BE2C (cell line): ENCODE measurements at regions not wholly inside any gene's neighbourhood (a gene's known extent, or its start where the extent isn't known, plus 50 kb on each side); places are given as distances from the start of the nearest gene placed in this dataset.
"Not testable (repeated sequence)": the region's sequence is repeated elsewhere in the genome, so short reads cannot be mapped to it uniquely, and the experiment has no call there.

Experiments used
- DNase-seq: peaks from one replicate; pipeline ENCODE4 v3.0.0-alpha.2; 2020
- H3K27me3 ChIP-seq: fragments of 250-450 bp; sonication (Bioruptor Pico); 2 replicates; pipeline ENCODE4 v1.5.1; 2020; ENCODE audit warnings: mild to moderate bottlenecking
- H3K36me3 ChIP-seq: fragments of 250-450 bp; sonication (Bioruptor Pico); 2 replicates; pipeline ENCODE4 v1.5.1; 2020; ENCODE audit warnings: mild to moderate bottlenecking
- H3K4me1 ChIP-seq: fragments of 250-450 bp; sonication (Bioruptor Pico); 2 replicates; pipeline ENCODE4 v1.5.1; 2020
- H3K4me3 ChIP-seq: 2 replicates; pipeline ENCODE4 v1.5.1; 2011; ENCODE audit warnings: low read depth, low read length
- H3K9me3 ChIP-seq: fragments of 250-450 bp; sonication (Bioruptor Pico); 2 replicates; pipeline ENCODE4 v1.5.1; 2020
- TF ChIP-seq, protein P1 (sequence below): IDR thresholded peaks from 2 replicates; pipeline ENCODE4 v1.5.1; 2012; ENCODE audit warnings: mild to moderate bottlenecking, low read depth, low read length

DNA sequence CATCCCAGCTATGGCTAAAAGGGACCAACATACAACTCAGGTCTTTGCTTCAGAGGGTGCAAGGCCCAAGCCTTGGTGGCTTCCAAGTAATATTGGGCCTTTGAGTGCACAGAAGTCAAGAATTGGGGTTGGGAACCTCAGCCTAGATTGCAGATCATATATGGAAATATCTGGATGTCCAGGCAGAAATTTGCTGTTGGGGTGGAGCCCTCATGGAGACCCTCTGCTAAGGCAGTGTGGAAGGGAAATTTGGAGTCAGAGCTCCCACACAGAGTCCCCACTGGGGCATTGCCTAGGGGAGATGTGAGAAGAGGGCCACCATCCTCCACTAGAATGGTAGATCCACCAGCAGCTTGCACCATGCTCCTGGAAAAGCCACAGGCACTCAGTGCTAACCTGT, 123.5 kb downstream of the PRL start:
- TF ChIP-seq, protein P1, sequence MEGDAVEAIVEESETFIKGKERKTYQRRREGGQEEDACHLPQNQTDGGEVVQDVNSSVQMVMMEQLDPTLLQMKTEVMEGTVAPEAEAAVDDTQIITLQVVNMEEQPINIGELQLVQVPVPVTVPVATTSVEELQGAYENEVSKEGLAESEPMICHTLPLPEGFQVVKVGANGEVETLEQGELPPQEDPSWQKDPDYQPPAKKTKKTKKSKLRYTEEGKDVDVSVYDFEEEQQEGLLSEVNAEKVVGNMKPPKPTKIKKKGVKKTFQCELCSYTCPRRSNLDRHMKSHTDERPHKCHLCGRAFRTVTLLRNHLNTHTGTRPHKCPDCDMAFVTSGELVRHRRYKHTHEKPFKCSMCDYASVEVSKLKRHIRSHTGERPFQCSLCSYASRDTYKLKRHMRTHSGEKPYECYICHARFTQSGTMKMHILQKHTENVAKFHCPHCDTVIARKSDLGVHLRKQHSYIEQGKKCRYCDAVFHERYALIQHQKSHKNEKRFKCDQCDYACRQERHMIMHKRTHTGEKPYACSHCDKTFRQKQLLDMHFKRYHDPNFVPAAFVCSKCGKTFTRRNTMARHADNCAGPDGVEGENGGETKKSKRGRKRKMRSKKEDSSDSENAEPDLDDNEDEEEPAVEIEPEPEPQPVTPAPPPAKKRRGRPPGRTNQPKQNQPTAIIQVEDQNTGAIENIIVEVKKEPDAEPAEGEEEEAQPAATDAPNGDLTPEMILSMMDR, result no peak
- Histone ChIP-seq H3K27me3 (no peaks in the 10 kb centered on the region), H3K4me3 (no peak overlapping the region), H3K36me3 (no peaks in the 10 kb centered on the region), H3K9me3 (peaks cover 5% of the 10 kb centered on the region; the same call in 1 of the 2 replicates), H3K4me1 (no peaks in the 10 kb centered on the region)
- DNase-seq, result no peak

DNA sequence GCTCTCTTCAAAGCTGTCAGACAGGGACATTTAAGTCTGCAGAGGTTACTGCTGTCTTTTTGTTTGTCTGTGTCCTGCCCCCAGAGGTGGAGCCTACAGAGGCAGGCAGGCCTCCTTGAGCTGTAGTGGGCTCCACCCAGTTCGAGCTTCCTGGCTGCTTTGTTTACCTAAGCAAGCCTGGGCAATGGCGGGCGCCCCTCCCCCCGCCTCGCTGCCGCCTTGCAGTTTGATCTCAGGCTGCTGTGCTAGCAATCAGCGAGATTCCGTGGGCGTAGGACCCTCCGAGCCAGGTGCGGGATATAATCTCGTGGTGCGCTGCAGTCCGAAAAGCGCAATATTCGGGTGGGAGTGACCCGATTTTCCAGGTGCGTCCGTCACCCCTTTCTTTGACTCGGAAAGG, 116.6 kb downstream of the PRL start:
- H3K27me3 ChIP-seq, H3K36me3 ChIP-seq, H3K9me3 ChIP-seq, H3K4me3 ChIP-seq, H3K4me1 ChIP-seq, DNase-seq: not testable (repeated sequence)

GRCh38 chr6:22184371-22184770, 112.5 kb downstream of the PRL start:
- TF ChIP-seq, protein P1, result no peak
- H3K36me3 ChIP-seq, result no peaks in the 10 kb centered on the region
- H3K27me3 ChIP-seq, result no peaks in the 10 kb centered on the region
- H3K4me3 ChIP-seq, result no peak overlapping the region
- H3K4me1 ChIP-seq, result no peaks in the 10 kb centered on the region
- no peaks in the 10 kb centered on the region; the same call in 1 of the 2 replicates for H3K9me3 ChIP-seq
- no peak for DNase-seq

DNA sequence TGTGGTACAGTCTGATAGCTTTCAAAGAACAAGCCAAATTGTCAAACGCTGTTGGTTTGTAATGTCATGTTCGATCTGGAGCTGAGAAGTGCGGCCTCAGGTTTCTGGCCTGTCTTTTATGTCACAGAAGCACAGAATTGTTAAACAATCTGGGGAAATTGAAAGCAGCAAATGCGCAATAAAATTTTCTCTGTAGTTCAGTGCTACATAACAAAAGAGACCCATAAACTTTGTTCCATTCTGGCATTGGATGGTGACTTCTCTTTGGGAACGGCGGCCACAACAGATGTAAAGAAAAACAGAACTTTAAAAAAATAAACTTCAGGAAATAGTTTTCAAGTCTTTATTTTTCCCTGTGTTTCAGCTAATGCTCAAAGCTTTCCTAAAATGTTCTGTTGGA, 106.9 kb downstream of the PRL start:
- H3K36me3 ChIP-seq, result no peaks in the 10 kb centered on the region
- TF ChIP-seq, protein P1, result no peak
- no peaks in the 10 kb centered on the region for H3K27me3 ChIP-seq
- DNase-seq, result no peak
- no peaks in the 10 kb centered on the region; the same call in 1 of the 2 replicates for H3K9me3 ChIP-seq
- no peak overlapping the region for H3K4me3 ChIP-seq
- H3K4me1 ChIP-seq, result no peaks in the 10 kb centered on the region; the same call in 1 of the 2 replicates

DNA sequence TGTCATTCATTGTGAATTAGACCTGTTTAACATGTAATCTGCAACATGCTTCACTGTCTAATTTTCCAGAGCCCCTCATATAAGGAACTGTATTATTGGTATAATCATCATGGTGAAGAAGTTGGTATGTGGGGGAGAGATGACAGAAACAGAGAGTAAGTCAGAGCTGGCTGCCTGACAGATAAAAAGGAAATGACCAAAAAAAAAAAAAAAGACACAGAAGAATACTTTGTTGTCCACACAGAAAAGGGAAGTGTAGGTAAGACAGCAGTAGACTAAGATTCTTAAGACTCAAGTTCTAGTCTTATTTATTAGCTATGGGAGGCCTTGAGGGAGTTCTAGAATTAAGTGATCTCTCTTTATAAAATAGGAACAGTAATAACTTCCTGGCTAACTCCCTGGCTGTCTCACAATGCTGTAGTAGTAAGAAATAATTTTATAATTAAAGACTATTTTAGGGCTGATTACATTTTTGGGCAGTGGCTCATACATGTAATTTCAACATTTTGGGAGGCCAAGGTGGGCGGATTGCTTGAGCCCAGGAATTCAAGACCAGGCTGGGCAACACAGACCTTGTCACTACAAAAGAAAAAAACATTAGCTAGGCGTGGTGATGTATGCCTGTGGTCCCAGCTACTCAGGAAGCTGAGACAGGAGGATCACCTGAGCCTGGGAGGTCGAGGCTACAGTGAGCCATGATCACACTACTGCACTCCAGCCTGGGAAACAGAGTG, 102.5 kb downstream of the PRL start:
- no peaks in the 10 kb centered on the region; the same call in 1 of the 2 replicates for H3K4me1 ChIP-seq
- no peaks in the 10 kb centered on the region for H3K27me3 ChIP-seq
- DNase-seq, result no peak
- H3K4me3 ChIP-seq, result no peak overlapping the region
- TF ChIP-seq, protein P1, result no peak
- H3K9me3 ChIP-seq, result no peaks in the 10 kb centered on the region
- no peaks in the 10 kb centered on the region for H3K36me3 ChIP-seq

- H3K9me3 ChIP-seq, result no peaks in the 10 kb centered on the region
- no peak for DNase-seq
- no peaks in the 10 kb centered on the region for H3K4me1 ChIP-seq
- H3K36me3 ChIP-seq, result no peaks in the 10 kb centered on the region
- H3K4me3 ChIP-seq, result no peak overlapping the region
- TF ChIP-seq, protein P1, result no peak
- no peaks in the 10 kb centered on the region for H3K27me3 ChIP-seq
These were observed 97.1 kb downstream of the PRL start for GRCh38 chr6:22199771-22200170.
